ENCODE measurements at regions not wholly inside any gene's neighbourhood (a gene's known extent, or its start where the extent isn't known, plus 50 kb on each side); places are given as distances from the start of the nearest gene placed in this dataset.

DNA sequence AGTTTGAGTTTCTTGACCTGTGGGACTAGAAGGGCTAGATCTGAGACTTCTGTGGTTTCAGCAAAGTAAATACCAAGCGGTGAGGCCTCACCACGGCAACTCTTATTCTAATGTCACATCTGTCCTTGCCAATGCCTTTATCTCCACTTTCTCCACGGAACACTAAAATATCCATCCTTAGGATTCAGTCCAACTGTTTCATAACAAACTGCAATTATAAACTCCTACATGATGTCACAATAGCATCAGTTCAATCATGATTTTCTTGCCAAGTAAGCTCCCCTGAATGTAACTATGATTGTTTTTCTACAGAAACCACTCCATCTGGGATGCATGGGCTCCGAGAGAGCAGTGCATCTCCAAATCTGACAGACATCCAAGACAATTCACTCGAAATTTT lies 79.6 kb downstream of the LRATD1 start (continued):
- TF ChIP-seq ZNF143 (CRISPR knock-in tag; IDR thresholded peaks at IDR 0.05) (no peak), ZFPM2 (CRISPR knock-in tag; IDR thresholded peaks at IDR 0.05) (no peak), XRCC3 (IDR thresholded peaks at IDR 0.05) (no peak), RBM15 (IDR thresholded peaks at IDR 0.05; ENCODE audit: insufficient read depth, low read length) (no peak), SMAD3 (CRISPR knock-in tag; conservative IDR thresholded peaks at IDR 0.05) (no peak), RAD51 (IDR thresholded peaks at IDR 0.05; ENCODE audit: borderline replicate concordance, low read depth) (no peak), BRD9 (IDR thresholded peaks at IDR 0.05; ENCODE audit: low read depth, partially characterized antibody) (no peak)
- TF ChIP-seq, protein P1, sequence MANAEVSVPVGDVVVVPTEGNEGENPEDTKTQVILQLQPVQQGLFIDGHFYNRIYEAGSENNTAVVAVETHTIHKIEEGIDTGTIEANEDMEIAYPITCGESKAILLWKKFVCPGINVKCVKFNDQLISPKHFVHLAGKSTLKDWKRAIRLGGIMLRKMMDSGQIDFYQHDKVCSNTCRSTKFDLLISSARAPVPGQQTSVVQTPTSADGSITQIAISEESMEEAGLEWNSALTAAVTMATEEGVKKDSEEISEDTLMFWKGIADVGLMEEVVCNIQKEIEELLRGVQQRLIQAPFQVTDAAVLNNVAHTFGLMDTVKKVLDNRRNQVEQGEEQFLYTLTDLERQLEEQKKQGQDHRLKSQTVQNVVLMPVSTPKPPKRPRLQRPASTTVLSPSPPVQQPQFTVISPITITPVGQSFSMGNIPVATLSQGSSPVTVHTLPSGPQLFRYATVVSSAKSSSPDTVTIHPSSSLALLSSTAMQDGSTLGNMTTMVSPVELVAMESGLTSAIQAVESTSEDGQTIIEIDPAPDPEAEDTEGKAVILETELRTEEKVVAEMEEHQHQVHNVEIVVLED (CRISPR knock-in tag; IDR thresholded peaks at IDR 0.05), result no peak

DNA sequence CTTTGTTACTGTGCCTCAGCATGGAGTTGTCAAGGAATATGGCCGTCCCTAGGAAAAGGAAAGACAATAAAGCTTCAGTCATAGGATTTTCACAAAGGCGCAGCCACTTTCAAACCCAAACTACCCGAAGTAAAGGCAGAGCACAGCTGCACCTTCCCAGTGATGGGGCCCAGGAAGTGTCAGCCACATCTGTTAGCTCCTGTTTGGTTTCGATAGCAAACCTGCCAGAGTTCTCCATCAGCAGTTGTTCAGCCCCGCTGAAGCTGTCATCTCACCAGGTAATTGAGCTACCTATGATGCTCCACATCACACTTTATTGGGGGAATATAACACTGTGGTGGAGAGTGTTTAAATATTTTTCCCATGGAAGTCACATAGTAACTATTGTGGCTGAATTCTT lies 80.7 kb downstream of the LRATD1 start:
- in situ Hi-C loops (cut with MboI) (no loop called here), intact Hi-C loops (cut with micrococcal nuclease) (no loop called here)
- 12% methylated on average over 5 of the region's 5 CpGs for WGBS (ENCODE audit: insufficient coverage, low coverage, missing lambda C conversion rate)
- DNase-seq (ENCODE audit: extremely low read depth in 1 of 4, low spot score in 3 of 4), result no peak
- FAIRE-seq, result no peak
- Histone ChIP-seq H3K4me3 (no peak overlapping the region), H2AFZ (ENCODE audit: low read depth, low read length) (no peak overlapping the region), H3K27ac (ENCODE audit: extremely low read depth, low read depth, low read length) (no peak overlapping the region), H4K20me1 (replicated peaks; ENCODE audit: control insufficient read depth, insufficient read depth, low read length) (no peaks in the 10 kb centered on the region), H3K9me1 (ENCODE audit: control insufficient read depth, insufficient read depth, low read length) (no peaks in the 10 kb centered on the region), H3K79me2 (ENCODE audit: control insufficient read depth, insufficient read depth, low read length) (no peaks in the 10 kb centered on the region), H3K27me3 (ENCODE audit: control insufficient read depth in 2 of 2, insufficient read depth in 2 of 2, low read length in 2 of 2) (no peaks in the 10 kb centered on the region), H3K4me2 (ENCODE audit: insufficient read depth, low read length) (no peak overlapping the region), H3K9me3 (replicated peaks; ENCODE audit: control insufficient read depth, insufficient read depth, low read depth, low read length) (no peaks in the 10 kb centered on the region), H3K36me3 (ENCODE audit: control insufficient read depth, insufficient read depth, low read length) (no peaks in the 10 kb centered on the region), H3K4me1 (replicated peaks in 1 of 2; ENCODE audit: control insufficient read depth in 2 of 2, insufficient read depth in 2 of 2, low read length in 2 of 2) (peaks cover 0 to 7% of the 10 kb centered on the region in 2 experiments; a peak in 2 of 5 replicates), H3K9ac (ENCODE audit: insufficient read depth in 1 of 2, low read depth in 2 of 2, low read length in 2 of 2) (no peak overlapping the region)
- CTCF ChIA-PET (ENCODE audit: low intra/inter-chr PET ratio), result no interaction called here
- no peak for ATAC-seq
- POLR2A ChIA-PET, result no interaction called here
- no TSS peak for BruUV-seq (replicated peaks)
- TF ChIP-seq HCFC1 (IDR thresholded peaks at IDR 0.05; ENCODE audit: low read depth, low read length) (no peak), DACH1 (IDR thresholded peaks at IDR 0.05; ENCODE audit: partially characterized antibody) (no peak), NFIC (IDR thresholded peaks at IDR 0.05) (no peak), ZNF551 (CRISPR knock-in tag; IDR thresholded peaks at IDR 0.05) (no peak), KLF6 (CRISPR knock-in tag; IDR thresholded peaks at IDR 0.05; ENCODE audit: borderline replicate concordance) (no peak)
- TF ChIP-seq, protein P2, sequence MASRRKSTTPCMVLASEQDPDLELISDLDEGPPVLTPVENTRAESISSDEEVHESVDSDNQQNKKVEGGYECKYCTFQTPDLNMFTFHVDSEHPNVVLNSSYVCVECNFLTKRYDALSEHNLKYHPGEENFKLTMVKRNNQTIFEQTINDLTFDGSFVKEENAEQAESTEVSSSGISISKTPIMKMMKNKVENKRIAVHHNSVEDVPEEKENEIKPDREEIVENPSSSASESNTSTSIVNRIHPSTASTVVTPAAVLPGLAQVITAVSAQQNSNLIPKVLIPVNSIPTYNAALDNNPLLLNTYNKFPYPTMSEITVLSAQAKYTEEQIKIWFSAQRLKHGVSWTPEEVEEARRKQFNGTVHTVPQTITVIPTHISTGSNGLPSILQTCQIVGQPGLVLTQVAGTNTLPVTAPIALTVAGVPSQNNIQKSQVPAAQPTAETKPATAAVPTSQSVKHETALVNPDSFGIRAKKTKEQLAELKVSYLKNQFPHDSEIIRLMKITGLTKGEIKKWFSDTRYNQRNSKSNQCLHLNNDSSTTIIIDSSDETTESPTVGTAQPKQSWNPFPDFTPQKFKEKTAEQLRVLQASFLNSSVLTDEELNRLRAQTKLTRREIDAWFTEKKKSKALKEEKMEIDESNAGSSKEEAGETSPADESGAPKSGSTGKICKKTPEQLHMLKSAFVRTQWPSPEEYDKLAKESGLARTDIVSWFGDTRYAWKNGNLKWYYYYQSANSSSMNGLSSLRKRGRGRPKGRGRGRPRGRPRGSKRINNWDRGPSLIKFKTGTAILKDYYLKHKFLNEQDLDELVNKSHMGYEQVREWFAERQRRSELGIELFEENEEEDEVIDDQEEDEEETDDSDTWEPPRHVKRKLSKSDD (conservative IDR thresholded peaks at IDR 0.05; ENCODE audit: low read length), result no peak
- TF ChIP-seq, protein P3, sequence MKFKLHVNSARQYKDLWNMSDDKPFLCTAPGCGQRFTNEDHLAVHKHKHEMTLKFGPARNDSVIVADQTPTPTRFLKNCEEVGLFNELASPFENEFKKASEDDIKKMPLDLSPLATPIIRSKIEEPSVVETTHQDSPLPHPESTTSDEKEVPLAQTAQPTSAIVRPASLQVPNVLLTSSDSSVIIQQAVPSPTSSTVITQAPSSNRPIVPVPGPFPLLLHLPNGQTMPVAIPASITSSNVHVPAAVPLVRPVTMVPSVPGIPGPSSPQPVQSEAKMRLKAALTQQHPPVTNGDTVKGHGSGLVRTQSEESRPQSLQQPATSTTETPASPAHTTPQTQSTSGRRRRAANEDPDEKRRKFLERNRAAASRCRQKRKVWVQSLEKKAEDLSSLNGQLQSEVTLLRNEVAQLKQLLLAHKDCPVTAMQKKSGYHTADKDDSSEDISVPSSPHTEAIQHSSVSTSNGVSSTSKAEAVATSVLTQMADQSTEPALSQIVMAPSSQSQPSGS (CRISPR knock-in tag; IDR thresholded peaks at IDR 0.05), result no peak

Data from K562 (cell line).